Body of pancreas (tissue), 4 donors: ENCODE measurements at regions not wholly inside any gene's neighbourhood (a gene's known extent, or its start where the extent isn't known, plus 50 kb on each side); places are given as distances from the start of the nearest gene placed in this dataset.

ENCODE experiments used
- POLR2A ChIP-seq, 3 donors: fragments of 450-650 bp; IDR thresholded peaks; one replicate each; pipeline ENCODE4 v1.6.1; 2016; ENCODE audit warnings: antibody characterized with exemption in 3 of 3, mild to moderate bottlenecking in 2 of 3
- TF ChIP-seq, protein P1 (sequence below), 7 experiments: fragments of 450-650 bp in 4 of 7; fragments of 200-600 bp in 3 of 7; sonication (generic) in 3 of 7; IDR thresholded peaks; one replicate each; pipeline ENCODE4 v1.5.1; 2016 to 2019; ENCODE audit warnings: antibody characterized with exemption in 7 of 7

DNA sequence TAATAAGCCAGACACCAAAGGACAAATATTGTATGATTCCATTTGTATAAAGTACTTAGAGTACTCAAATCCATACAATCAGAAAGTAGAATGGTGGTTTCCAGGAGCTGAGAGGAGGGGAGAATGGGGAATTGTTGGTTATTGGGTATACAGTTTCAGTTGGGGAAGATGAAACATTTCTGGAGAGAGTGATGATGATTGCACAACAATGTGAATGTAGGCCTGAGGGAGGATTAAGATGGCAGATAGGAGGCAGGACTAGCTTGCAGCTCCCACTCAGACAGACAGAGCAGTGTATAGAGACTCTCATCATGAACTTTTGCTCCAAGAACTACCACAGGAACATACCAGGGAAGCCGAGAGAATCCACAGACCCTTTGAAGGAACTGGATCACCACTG is 75.7 kb upstream of the PAK3 start:
- TF ChIP-seq, protein P1, sequence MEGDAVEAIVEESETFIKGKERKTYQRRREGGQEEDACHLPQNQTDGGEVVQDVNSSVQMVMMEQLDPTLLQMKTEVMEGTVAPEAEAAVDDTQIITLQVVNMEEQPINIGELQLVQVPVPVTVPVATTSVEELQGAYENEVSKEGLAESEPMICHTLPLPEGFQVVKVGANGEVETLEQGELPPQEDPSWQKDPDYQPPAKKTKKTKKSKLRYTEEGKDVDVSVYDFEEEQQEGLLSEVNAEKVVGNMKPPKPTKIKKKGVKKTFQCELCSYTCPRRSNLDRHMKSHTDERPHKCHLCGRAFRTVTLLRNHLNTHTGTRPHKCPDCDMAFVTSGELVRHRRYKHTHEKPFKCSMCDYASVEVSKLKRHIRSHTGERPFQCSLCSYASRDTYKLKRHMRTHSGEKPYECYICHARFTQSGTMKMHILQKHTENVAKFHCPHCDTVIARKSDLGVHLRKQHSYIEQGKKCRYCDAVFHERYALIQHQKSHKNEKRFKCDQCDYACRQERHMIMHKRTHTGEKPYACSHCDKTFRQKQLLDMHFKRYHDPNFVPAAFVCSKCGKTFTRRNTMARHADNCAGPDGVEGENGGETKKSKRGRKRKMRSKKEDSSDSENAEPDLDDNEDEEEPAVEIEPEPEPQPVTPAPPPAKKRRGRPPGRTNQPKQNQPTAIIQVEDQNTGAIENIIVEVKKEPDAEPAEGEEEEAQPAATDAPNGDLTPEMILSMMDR (IDR thresholded peaks at IDR 0.05) = no peak
- TF ChIP-seq POLR2A (IDR thresholded peaks at IDR 0.05) = no peak
